Activated naive CD4-positive, alpha-beta T cell (primary cell): ENCODE measurements at regions not wholly inside any gene's neighbourhood (a gene's known extent, or its start where the extent isn't known, plus 50 kb on each side); places are given as distances from the start of the nearest gene placed in this dataset.
"Not testable (repeated sequence)": the region's sequence is repeated elsewhere in the genome, so short reads cannot be mapped to it uniquely, and the experiment has no call there.

Experiments
- DNase-seq, 4 experiments: peaks; one replicate each; lab custom pipeline; 2025; lab: John Stamatoyannopoulos, UW

GRCh38 chr16:26395700-26396099 is 671.0 kb upstream of the C16orf82 start:
- DNase-seq: no peak

DNA sequence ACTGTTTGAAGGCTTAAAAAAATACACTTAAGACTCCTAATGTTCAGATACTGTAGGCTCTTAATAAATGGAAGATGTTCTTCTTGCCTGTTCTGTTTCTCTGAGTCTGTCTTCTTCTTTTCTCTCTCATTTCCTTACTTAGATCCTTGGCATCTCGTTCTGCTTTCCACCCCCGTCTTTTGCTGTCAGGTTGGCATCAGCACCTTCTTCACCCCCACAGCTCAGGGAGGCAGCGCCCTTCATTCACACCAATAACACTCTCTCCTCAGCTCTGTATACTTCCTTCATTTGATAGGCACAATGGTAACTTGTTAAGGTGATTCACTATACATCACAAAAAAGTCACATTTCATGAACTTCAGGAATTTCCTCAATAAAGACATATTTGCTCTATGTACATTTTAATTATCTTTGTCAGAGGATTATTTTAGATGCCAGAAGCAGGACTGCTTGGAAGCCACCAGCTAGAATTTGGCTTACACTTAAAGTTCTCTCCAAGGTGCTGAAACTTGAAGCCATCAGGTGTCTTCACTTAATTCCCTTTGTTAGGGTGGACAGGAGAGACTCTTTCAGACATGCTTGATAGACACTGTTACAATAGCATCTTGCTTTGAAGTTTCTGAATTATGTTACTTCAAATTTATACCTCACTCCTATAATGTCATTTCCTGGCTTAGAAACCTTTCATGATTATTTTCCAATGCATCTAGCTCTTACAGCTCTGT is 670.1 kb upstream of the C16orf82 start:
- no peak for DNase-seq

DNA sequence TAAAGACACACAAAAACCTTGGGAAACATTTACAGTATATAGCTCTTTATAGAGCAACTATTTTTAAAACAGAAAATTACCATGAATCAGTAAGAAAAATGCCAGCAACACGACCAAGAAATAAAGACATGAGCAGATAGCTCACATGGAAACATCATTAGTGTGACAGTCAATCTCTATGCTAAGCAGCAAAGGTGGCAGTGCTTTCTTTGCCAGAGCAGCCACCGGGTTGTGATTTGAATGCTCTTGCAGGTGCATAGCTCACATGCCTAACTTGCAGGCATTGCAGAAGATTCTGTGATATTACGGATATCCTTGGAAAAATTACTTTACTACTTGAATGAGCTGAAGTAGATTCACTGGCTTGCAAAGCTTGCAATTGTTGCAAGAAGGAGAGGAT is 652.9 kb upstream of the C16orf82 start:
- no peak for DNase-seq

- DNase-seq: not testable (repeated sequence)
These were observed 647.3 kb upstream of the C16orf82 start for GRCh38 chr16:26419458-26419857.

DNA sequence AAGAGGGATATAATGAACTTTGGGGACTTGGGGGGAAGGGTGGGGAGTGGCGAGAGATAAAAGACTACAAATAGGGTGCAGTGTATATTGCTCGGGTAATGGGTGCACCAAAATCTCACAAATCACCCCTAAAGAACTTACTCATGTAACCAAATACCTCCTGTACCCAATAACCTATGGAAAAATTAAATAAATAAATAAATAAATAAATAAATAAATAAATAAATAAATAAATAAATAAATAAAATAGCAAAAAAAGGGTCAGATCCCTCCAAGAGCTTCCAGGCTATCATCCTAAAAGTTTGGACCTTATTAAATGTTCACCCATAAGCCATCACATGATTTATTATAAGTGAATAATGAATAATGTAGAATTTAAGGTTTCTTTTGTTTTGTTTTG is 636.1 kb upstream of the C16orf82 start:
- no peak for DNase-seq

DNA sequence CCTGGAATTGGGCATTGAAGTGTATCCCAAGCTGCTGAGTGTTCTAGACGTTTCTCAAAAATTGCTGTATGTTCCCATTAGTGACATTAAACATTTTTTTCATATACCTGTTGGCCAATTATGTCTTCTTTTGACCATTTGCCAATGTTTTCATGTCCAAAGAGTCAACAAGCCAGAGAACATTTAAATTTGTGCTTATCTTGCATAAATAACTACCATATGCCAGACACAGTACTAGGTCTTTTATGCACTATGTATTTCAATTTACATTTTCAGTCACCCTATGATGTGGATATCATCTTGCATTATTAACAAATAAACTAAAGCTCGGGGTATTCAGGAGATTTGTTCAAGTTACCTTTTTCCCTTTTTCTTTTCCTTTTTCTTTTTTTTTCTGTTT is 632.9 kb upstream of the C16orf82 start:
- DNase-seq: no peak

- DNase-seq: no peak
These were observed 625.5 kb upstream of the C16orf82 start for GRCh38 chr16:26441178-26441577.

DNA sequence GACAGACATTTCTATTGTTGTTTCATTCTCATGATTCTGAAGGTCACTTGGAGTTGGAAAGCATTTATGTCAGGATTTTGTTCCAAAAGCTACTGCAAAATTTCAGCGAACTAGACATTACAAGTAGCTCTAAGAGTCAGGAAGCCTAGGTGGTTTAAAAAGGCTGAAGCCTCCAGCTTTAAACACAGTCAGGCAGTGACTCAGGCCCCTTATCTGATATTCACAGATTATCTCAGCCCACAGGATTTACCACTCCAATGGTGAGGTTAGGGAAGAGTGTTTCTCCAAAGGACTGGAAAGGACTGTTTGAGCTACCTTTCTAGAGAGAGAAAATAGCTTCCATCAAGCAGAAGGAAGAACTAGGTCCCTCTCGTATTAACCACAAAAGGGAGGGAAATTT is 624.4 kb upstream of the C16orf82 start:
- DNase-seq: no peak

DNA sequence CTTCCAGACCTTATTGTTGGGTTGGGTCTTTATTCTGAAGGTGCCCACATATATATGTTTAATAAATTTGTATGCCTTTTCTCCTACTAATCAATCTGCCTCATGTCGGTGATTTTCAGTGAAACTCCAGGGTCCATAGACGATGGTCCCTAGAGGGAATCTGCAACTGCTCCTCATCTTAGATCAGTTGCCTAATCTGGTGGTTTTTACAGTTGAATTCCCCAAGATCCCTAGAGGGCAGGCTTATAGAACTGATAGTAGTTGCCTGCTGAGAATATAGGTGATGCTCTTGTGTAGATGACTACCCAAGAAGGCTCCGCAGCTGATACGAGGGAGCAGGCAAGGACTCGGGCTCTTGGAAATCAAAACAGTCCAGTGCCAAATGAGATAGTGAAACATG is 619.2 kb upstream of the C16orf82 start:
- no peak for DNase-seq

GRCh38 chr16:26453215-26453614 is 613.5 kb upstream of the C16orf82 start:
- DNase-seq: no peak

DNA sequence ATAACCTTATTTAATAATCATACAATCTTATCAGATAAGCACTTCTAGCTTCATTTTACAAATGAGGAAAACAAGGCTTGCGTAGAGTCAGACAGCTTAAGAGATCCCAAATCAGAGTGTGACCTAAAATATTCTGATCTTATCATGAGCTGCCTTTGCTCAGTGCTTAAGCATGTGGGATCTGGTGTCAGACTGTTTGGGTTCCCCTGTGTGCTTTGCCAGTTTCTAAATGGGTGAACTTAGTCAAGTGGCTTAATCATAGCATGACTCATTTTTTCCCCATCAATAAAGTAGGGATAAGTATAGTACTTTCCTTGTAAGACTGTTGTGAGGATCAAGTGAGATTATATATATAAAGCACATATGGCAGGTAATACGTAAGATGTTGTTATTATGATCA is 612.6 kb upstream of the C16orf82 start:
- DNase-seq: no peak

DNA sequence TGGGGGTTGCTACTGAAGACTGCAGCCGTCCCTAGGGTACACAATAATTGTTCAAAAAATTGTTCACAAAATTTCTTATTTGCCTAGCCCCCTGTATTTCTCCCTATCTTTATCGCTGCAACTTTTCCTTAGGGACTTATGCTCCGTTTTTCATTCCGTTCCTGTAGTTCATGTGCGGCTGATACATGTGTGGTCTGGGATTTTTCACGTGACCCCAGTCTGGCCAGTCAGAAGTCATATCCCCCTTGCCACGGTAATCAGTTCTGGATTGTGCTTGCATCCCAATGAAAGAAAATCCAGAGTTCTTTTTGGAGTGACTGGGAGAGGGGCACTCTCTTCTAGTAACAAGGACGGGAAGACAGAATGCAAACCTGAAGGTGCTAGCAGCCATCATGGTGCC is 610.7 kb upstream of the C16orf82 start:
- DNase-seq: no peak

GRCh38 chr16:26457095-26457494 is 609.6 kb upstream of the C16orf82 start:
- no peak for DNase-seq

- DNase-seq: no peak
These were observed 608.8 kb upstream of the C16orf82 start for GRCh38 chr16:26457882-26458281.

DNA sequence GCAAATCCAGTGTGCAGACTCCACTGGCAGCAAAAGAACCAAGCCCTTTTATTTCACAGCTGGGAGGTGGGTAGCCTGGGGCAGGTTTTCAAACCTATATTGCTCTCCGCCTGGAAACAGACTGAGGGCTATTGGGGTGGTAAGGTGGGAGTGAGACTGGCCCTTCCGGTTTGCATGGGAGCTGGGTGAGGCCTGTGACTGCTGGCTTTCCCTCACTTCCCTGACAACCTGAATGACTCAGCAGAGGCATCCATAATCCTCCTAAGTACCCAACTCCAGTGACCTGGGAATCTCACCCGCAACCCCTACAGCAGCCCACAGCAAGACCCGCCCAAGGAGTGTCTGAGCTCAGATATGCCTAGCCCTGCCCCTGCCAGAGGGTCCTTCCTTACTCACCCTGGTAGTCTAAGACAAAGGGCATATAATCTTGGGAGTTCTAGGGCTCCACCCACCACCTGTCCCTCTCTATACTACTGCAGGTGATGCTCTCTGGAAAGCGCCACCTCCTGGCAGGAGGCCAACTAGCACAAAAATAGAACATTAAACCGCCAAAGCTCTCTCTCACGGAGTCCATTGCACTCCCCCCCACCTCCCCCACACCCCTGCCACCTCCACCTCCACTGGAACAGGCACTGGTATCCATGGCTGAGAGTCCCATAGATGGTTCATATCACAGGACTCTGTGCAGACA is 602.0 kb upstream of the C16orf82 start:
- no peak for DNase-seq

- not testable (repeated sequence) for DNase-seq
These were observed 592.3 kb upstream of the C16orf82 start for GRCh38 chr16:26474405-26474804.

DNA sequence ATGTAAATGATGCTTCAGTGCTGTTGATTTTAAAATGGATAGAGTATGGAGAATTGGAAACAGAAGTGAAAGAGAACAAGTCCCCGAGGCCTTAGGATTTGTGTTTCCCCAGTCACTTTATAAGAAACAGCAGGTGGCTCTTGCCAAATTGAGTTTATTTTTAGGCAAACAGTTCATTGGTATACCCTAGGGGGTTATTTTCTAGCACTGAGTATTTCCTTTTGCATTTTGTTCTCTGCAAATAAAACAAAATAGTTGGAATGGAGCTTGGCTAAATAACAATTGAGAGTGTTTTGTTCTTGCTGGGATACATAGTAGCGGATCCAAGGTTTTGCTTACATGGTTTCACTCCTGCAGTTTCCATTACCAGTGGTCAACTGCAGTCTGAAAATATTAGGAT is 591.1 kb upstream of the C16orf82 start:
- DNase-seq: no peak

DNA sequence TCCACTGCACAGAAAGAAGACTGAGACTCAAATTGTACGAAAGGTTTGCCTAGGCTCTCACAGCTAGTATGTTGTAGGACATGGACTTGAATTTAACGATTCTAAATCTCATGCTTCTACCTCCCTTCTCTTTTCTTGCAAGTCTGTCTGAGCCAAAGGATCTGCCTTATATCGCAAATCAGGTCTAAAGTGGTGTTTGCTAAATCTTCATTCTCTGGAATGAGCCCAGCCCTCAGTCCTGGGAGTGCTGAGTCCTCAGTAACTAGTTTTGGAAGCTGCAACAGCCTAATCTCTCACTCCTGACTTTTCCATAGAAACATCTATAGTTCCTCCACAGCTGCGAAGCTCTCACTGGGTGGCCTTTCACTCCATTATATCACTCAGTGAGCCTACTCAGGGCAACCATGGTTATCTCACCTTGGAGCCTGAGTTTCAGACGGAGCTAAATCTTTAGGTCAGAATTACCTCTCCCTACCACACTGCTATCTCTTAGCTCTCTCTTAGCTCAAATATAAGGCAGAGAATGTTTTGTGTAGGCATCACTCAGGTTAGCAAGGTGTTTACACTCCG is 575.5 kb upstream of the C16orf82 start:
- no peak for DNase-seq

DNA sequence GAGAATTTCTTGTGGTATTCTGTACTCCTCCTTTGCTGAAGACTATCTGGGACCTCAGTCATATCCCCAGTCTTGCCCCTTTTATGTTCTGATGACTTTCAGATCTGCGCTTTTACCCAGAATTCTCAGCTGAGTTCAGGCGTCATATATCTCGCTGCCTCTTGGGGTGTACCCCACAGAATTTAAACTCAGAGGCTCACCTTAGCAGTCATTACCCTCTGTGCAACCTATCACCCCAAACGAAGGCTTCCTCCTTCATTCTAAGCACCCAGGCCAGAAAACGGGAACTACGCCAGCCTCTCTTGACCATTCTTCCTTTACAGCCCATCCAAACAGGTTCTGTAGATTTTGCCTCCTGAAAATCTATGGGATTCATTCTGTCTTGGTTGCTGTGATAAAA is 574.8 kb upstream of the C16orf82 start:
- DNase-seq: no peak

GRCh38 chr16:26493751-26494150 is 573.0 kb upstream of the C16orf82 start:
- DNase-seq: no peak

- no peak for DNase-seq
These were observed 568.8 kb upstream of the C16orf82 start for GRCh38 chr16:26497896-26498295.

DNA sequence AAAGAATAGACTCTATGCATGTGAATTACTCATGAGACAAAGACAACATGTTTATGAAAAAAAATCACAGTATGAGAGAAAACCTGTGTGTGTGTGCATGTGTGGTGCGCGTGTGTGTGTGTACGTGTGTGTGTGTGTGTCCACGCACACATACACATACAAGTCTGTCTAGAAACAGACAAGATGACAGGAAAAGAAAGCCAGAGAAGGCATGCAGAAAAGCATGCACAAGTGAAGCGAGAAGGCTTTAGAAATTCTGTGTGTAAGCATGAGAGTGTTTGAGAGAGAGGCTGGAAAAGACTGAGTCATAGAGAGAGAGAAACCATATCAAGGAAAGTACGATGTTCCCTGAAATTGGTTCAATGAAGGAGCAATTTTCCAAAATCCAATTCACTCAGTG is 566.4 kb upstream of the C16orf82 start:
- no peak for DNase-seq

- DNase-seq: no peak
These were observed 561.2 kb upstream of the C16orf82 start for GRCh38 chr16:26505496-26505895.
